ENCODE measurements at regions not wholly inside any gene's neighbourhood (a gene's known extent, or its start where the extent isn't known, plus 50 kb on each side); places are given as distances from the start of the nearest gene placed in this dataset.

GRCh38 chr7:45347804-45348203 lies 190.2 kb downstream of the RAMP3 start:
- TF ChIP-seq, protein P1, sequence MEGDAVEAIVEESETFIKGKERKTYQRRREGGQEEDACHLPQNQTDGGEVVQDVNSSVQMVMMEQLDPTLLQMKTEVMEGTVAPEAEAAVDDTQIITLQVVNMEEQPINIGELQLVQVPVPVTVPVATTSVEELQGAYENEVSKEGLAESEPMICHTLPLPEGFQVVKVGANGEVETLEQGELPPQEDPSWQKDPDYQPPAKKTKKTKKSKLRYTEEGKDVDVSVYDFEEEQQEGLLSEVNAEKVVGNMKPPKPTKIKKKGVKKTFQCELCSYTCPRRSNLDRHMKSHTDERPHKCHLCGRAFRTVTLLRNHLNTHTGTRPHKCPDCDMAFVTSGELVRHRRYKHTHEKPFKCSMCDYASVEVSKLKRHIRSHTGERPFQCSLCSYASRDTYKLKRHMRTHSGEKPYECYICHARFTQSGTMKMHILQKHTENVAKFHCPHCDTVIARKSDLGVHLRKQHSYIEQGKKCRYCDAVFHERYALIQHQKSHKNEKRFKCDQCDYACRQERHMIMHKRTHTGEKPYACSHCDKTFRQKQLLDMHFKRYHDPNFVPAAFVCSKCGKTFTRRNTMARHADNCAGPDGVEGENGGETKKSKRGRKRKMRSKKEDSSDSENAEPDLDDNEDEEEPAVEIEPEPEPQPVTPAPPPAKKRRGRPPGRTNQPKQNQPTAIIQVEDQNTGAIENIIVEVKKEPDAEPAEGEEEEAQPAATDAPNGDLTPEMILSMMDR (IDR thresholded peaks at IDR 0.05) = no peak
- TF ChIP-seq POLR2A (IDR thresholded peaks at IDR 0.05) = no peak

All from esophagus squamous epithelium (tissue), 4 donors.